Aorta (tissue), 5 donors: ENCODE measurements at regions not wholly inside any gene's neighbourhood (a gene's known extent, or its start where the extent isn't known, plus 50 kb on each side); places are given as distances from the start of the nearest gene placed in this dataset.
"Not testable (repeated sequence)": the region's sequence is repeated elsewhere in the genome, so short reads cannot be mapped to it uniquely, and the experiment has no call there.

Experiments
- ATAC-seq: fragments of 200-7000 bp; cut with Tn5 transposase; one replicate; pipeline ENCODE4 v1.9.1; 2022; ENCODE audit warnings: moderate library complexity; ENCODE audit not compliant: low FRiP score
- DNase-seq, 2 donors: peaks; one replicate each; pipeline ENCODE4 v3.0.0-alpha.2; 2020
- H3K27ac ChIP-seq, 2 donors: one replicate each; pipeline ENCODE4 v1.5.1; 2013; ENCODE audit warnings: low read length in 2 of 2, mild to moderate bottlenecking in 2 of 2, moderate library complexity in 2 of 2, control low read depth in 1 of 2, inconsistent platforms in 1 of 2, low read depth in 1 of 2
- H3K27me3 ChIP-seq, 2 donors: one replicate each; pipeline ENCODE4 v1.6.1; 2013; ENCODE audit warnings: control low read depth in 1 of 2, low read length in 1 of 2, mild to moderate bottlenecking in 1 of 2, moderate library complexity in 1 of 2; ENCODE audit not compliant: insufficient read depth in 2 of 2, control insufficient read depth in 1 of 2
- H3K36me3 ChIP-seq, 2 donors: one replicate each; pipeline ENCODE4 v1.6.1; 2013; ENCODE audit warnings: control low read depth in 1 of 2, low read length in 1 of 2, mild to moderate bottlenecking in 1 of 2; ENCODE audit not compliant: insufficient read depth in 2 of 2, control insufficient read depth in 1 of 2
- H3K4me1 ChIP-seq, 2 donors: one replicate each; pipeline ENCODE4 v1.6.1; 2013; ENCODE audit warnings: low read length in 2 of 2, control low read depth in 1 of 2, mild to moderate bottlenecking in 1 of 2, moderate library complexity in 1 of 2; ENCODE audit not compliant: insufficient read depth in 2 of 2, control insufficient read depth in 1 of 2
- H3K4me3 ChIP-seq, 2 donors: one replicate each; pipeline ENCODE4 v1.5.1; 2013; ENCODE audit warnings: low read length in 2 of 2, control low read depth in 1 of 2, mild to moderate bottlenecking in 1 of 2
- H3K9me3 ChIP-seq: one replicate; pipeline ENCODE4 v1.6.1; 2013; ENCODE audit warnings: mild to moderate bottlenecking, low read length; ENCODE audit not compliant: control insufficient read depth
- WGBS, 2 donors: extraction: QIAGEN DNeasy Blood & Tissue Kit; methylation state at CpG; one replicate each; pipeline ENCODE4 v1.1.7; 2013; 5-methylcytosine and 5-hydroxymethylcytosine counted together
- intact Hi-C, 2 donors: fragments of 100-400 bp; cut with DNase I; formaldehyde crosslinking; loops; one replicate each; pipeline versions ENCODE4 v1.14.2 to v1.15.0; 2022
- donor health status: healthy with polysubstance abuse.
- donor health status: Bipolar disorder and iron deficiency.
- donor health status: DM: no; HTN: no; CAD: no.
- donor health status: DM: no; HTN: no; CAD: no.
- donor health status: DM: yes; HTN: yes; CAD: no.

- H3K4me3 ChIP-seq, result no peak overlapping the region
- ATAC-seq, result no peak
Measured at GRCh38 chr4:12050357-12050756, 621.7 kb upstream of the HS3ST1 start.

GRCh38 chr4:12042818-12043217 is 614.1 kb upstream of the HS3ST1 start:
- ATAC-seq (no peak), DNase-seq (no peak)
- intact Hi-C loops, result no loop called here
- Histone ChIP-seq H3K4me3 (no peak overlapping the region), H3K9me3 (peaks cover 1% of the 10 kb centered on the region), H3K4me1 (no peaks in the 10 kb centered on the region), H3K27ac (no peak overlapping the region), H3K27me3 (peaks cover 0 to 2% of the 10 kb centered on the region in 2 donors), H3K36me3 (no peaks in the 10 kb centered on the region)
- 76 to 79% methylated on average over 4 of the region's 4 CpGs for WGBS, 2 donors

More at GRCh38 chr4:12050357-12050756, 621.7 kb upstream of the HS3ST1 start:
- Histone ChIP-seq H3K36me3 (no peaks in the 10 kb centered on the region), H3K27ac (no peak overlapping the region), H3K4me1 (no peaks in the 10 kb centered on the region), H3K9me3 (no peaks in the 10 kb centered on the region), H3K27me3 (no peaks in the 10 kb centered on the region)
- intact Hi-C loops, result no loop called here
- DNase-seq, result no peak

GRCh38 chr4:12041828-12042227 is 613.1 kb upstream of the HS3ST1 start:
- ATAC-seq (no peak), DNase-seq (no peak)
- Histone ChIP-seq H3K4me1 (no peaks in the 10 kb centered on the region), H3K36me3 (no peaks in the 10 kb centered on the region), H3K27me3 (peaks cover 0 to 2% of the 10 kb centered on the region in 2 donors), H3K9me3 (peaks cover 1% of the 10 kb centered on the region), H3K27ac (no peak overlapping the region), H3K4me3 (no peak overlapping the region)
- WGBS, 2 donors, result 46 to 48% methylated on average over 2 of the region's 2 CpGs
- intact Hi-C loops, result no loop called here

GRCh38 chr4:12036450-12036849 is 607.8 kb upstream of the HS3ST1 start:
- H3K9me3 ChIP-seq, result peaks cover 1% of the 10 kb centered on the region
- H3K27ac ChIP-seq, result no peak overlapping the region
- H3K4me1 ChIP-seq, result no peaks in the 10 kb centered on the region
- H3K27me3 ChIP-seq, result peaks cover 0 to 2% of the 10 kb centered on the region in 2 donors
- DNase-seq (no peak), ATAC-seq (no peak)
- no peaks in the 10 kb centered on the region for H3K36me3 ChIP-seq
- intact Hi-C loops, result no loop called here
- WGBS, 2 donors, result 64 to 71% methylated on average over 3 of the region's 3 CpGs
- no peak overlapping the region for H3K4me3 ChIP-seq

GRCh38 chr4:12028258-12028657 is 599.6 kb upstream of the HS3ST1 start:
- H3K4me3 ChIP-seq, result no peak overlapping the region
- DNase-seq (no peak), ATAC-seq (no peak)
- H3K27ac ChIP-seq, result no peak overlapping the region
- no peaks in the 10 kb centered on the region for H3K27me3 ChIP-seq
- 59 to 67% methylated on average over 5 of the region's 5 CpGs for WGBS, 2 donors
- no peaks in the 10 kb centered on the region for H3K9me3 ChIP-seq
- H3K36me3 ChIP-seq, result no peaks in the 10 kb centered on the region
- intact Hi-C loops, result no loop called here
- no peaks in the 10 kb centered on the region for H3K4me1 ChIP-seq

- Histone ChIP-seq H3K27me3 (no peaks in the 10 kb centered on the region), H3K36me3 (no peaks in the 10 kb centered on the region), H3K4me3 (no peak overlapping the region), H3K27ac (no peak overlapping the region), H3K4me1 (no peaks in the 10 kb centered on the region), H3K9me3 (peaks cover 2% of the 10 kb centered on the region)
- intact Hi-C loops, result no loop called here
- no peak for DNase-seq
- 94 to 98% methylated on average over 2 of the region's 2 CpGs for WGBS, 2 donors
- ATAC-seq, result no peak
Measured at GRCh38 chr4:12022409-12022808, 593.7 kb upstream of the HS3ST1 start.

GRCh38 chr4:12016729-12017128 is 588.0 kb upstream of the HS3ST1 start:
- WGBS, 2 donors, result 99 to 100% methylated on average over 1 of the region's 1 CpG
- intact Hi-C loops, result no loop called here
- Histone ChIP-seq H3K27ac (no peak overlapping the region), H3K4me1 (no peaks in the 10 kb centered on the region), H3K36me3 (no peaks in the 10 kb centered on the region), H3K27me3 (no peaks in the 10 kb centered on the region), H3K4me3 (no peak overlapping the region), H3K9me3 (peaks cover 5% of the 10 kb centered on the region)
- ATAC-seq (no peak), DNase-seq (no peak)

- no peaks in the 10 kb centered on the region for H3K4me1 ChIP-seq
- H3K9me3 ChIP-seq, result no peaks in the 10 kb centered on the region
- H3K27me3 ChIP-seq, result no peaks in the 10 kb centered on the region
- no peak overlapping the region for H3K27ac ChIP-seq
- ATAC-seq, result no peak
- intact Hi-C loops, result no loop called here
- no peak for DNase-seq
- H3K4me3 ChIP-seq, result no peak overlapping the region
- H3K36me3 ChIP-seq, result no peaks in the 10 kb centered on the region
Measured at GRCh38 chr4:12005471-12005870, 576.8 kb upstream of the HS3ST1 start.

- H3K9me3 ChIP-seq, DNase-seq, H3K4me3 ChIP-seq, H3K27ac ChIP-seq, H3K4me1 ChIP-seq, H3K36me3 ChIP-seq, H3K27me3 ChIP-seq, ATAC-seq, intact Hi-C loops: not testable (repeated sequence)
- 25 to 34% methylated on average over 5 of the region's 5 CpGs for WGBS, 2 donors
Measured at GRCh38 chr4:11996581-11996980, 567.9 kb upstream of the HS3ST1 start.
